NOMO-1 treated with dmso at 0.1 percent for 144 hours (cell line): ENCODE measurements at regions not wholly inside any gene's neighbourhood (a gene's known extent, or its start where the extent isn't known, plus 50 kb on each side); places are given as distances from the start of the nearest gene placed in this dataset.

Source experiments
- DNase-seq: peaks from one replicate; lab custom pipeline; 2025; ENCODE audit not compliant: unreplicated experiment; lab: John Stamatoyannopoulos, UW

GRCh38 chr1:5108740-5109139, 454.3 kb downstream of the AJAP1 start:
- DNase-seq, result no peak

DNA sequence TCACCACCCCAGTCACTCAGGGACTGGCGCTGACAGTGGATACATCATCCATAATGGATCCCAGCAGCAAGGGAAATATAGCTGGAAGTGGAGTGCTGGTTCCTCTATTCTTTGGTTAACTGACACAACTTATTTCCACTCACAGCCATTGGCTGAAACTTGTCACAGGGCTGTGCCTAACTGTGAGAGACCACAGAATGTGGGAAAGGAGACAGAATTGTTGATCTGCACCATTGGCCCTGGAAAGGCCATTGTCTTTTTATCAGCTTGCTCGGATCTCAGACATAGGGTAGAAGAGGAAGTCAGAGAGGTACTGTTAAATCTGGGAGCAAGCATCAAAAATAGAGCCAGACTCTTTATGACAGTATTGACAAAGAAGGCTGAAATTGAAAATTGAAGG, 451.3 kb downstream of the AJAP1 start:
- DNase-seq, result no peak

GRCh38 chr1:5099558-5099957, 445.1 kb downstream of the AJAP1 start:
- DNase-seq, result no peak

- no peak for DNase-seq
These were observed 444.6 kb downstream of the AJAP1 start for GRCh38 chr1:5098981-5099385.

GRCh38 chr1:5093042-5093441, 438.6 kb downstream of the AJAP1 start:
- no peak for DNase-seq

GRCh38 chr1:5084676-5085075, 430.3 kb downstream of the AJAP1 start:
- DNase-seq, result no peak

DNA sequence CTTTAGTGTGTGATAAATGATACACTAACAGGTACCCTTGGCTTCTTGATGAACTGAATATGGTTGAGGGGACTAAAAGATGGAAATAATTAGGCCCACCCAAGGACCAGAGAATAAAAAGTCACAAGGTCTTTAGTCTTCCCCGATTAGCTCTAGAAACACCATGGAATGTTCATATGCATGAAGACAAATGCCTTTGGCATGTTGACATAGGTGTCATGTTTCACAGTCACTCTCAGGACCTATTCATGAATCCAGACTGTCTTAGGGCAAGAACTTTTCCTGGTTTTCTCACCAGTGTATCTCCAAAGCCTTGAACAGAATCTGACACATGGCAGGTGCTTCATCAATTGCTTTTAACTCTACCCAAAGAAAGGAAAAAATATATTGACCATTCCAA, 412.8 kb downstream of the AJAP1 start:
- no peak for DNase-seq

- no peak for DNase-seq
These were observed 399.3 kb downstream of the AJAP1 start for GRCh38 chr1:5053744-5054143.

DNA sequence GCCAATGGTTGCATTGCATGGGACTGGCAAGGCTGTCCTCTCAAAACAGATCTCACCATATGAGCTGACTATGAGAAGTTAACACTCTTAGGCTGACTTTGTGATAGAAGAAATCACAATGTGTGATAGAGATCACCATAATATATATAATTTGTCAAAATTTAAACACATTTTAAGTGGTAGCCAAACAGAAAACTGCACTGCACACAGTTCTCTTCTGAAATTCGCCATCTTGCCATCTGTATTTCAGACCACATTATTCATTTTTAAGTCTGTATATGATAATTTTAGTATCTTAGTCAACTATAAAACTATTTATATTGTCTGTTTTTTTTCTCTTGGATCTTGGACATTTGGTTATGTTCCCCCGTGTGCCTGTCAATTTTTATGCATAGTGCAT, 374.7 kb downstream of the AJAP1 start:
- DNase-seq, result no peak

DNA sequence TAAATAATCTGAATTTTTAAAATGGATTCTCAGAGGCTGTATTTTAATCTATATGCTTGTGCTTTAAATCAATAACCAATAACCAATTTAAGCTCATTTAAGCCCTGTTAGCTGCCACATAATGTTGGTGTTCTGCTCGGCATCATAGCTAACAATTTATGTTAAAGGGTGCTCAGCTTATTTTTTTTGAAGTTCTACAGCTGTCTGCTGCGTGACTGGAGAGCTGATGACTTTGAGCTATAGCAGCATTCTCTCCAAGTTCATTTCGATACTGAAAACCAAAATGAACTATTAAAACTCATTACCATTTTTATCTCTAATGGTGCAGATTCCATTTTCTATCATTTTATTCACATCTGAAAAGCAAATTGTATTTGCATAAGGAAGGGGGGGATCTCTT, 357.8 kb downstream of the AJAP1 start:
- no peak for DNase-seq

GRCh38 chr1:5010656-5011055, 356.2 kb downstream of the AJAP1 start:
- DNase-seq, result no peak

DNA sequence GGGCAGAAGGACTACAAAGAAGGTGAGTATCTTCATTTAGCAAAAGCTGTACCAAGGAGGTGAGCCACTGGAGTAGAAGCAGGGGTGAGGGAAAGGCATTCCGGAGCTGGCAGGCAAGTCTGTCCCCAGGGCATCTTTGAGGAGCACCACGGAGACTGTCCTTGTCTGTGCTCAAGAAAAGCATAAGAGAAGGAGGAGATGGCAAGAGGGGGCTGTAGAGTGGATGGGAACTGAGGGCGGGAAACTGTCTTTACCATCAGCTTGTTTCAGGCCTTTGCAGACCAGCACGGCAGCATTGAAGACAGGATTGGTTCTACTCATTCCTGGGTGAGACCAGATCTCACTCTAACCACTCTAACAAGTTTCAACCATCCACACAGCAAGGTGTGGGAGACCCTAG, 355.8 kb downstream of the AJAP1 start:
- DNase-seq, result no peak

DNA sequence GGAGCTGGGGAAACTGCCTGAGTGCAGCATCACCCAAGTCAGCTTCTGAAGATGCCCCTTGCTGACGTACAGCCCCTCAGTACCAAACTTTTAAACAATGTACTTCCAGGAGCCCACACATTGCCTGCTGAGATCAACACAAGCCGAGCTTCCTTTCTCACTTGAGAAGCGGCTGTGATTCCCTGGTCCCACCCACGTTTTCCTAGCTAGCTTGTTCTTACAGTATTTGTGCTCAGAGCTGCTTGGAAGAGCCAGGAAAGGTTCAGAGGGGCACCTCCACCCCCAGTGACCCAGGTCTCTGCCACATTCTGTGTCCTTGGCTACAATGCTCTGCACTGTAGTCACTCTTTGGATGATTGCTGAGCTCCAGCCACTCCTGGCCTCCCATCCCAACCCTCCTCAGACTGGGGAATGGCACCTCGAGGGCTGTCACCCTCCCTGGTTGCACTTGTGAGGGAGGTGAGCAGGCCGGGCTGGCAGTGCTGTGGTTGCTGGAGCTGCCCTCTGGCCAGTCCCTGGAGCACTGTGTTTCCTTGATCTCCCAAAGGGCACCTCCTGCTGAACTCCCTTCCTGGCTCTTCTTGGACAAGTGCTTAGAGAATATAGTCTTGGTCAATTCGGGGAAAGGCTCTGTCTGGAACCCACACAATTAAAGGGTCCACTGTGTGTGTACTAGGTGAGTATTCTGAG, 355.1 kb downstream of the AJAP1 start:
- no peak for DNase-seq

- DNase-seq, result no peak
These were observed 350.8 kb downstream of the AJAP1 start for GRCh38 chr1:5005171-5005570.

DNA sequence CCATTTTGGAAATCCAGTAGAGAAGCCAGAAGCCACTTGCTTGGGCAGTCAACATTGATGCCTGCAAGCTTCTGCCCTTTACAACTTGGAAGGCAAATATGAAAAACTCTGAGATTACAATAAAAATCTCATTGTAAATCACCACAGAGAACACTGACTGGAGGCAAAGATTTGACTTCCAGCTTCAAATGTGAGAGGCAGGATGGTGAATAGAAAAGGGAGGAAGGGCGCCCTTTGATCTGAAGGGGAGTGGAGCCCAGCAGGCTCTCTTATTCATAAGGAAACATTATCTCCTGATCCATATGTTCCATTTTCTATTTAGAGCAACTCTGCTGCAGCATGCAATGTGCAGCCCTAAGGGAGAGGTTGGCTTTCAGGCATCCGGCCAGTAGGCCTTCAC, 348.3 kb downstream of the AJAP1 start:
- no peak for DNase-seq

- no peak for DNase-seq
These were observed 347.1 kb downstream of the AJAP1 start for GRCh38 chr1:5001466-5001865.

GRCh38 chr1:4986306-4986705, 331.9 kb downstream of the AJAP1 start:
- no peak for DNase-seq

DNA sequence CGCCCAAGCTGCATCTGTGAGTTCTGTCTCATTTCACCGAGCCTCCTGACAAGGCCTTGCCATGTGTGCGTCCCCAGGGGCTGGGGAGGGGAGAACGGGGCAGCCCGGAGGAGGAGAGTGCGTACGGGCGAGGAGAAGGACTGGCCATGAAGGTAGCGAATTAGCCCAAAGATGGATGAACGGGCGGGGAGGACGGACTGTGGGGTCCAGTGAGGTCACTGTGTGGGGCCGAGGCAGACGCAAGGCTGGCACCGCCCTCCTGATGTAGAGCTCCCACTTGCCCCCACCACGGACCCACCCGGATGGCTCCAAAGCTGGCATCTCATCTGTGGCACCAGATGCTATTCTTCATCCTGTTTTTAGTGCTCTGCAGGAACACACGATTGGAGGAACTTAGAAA, 330.4 kb downstream of the AJAP1 start:
- no peak for DNase-seq

GRCh38 chr1:4980211-4980610, 325.8 kb downstream of the AJAP1 start:
- no peak for DNase-seq

DNA sequence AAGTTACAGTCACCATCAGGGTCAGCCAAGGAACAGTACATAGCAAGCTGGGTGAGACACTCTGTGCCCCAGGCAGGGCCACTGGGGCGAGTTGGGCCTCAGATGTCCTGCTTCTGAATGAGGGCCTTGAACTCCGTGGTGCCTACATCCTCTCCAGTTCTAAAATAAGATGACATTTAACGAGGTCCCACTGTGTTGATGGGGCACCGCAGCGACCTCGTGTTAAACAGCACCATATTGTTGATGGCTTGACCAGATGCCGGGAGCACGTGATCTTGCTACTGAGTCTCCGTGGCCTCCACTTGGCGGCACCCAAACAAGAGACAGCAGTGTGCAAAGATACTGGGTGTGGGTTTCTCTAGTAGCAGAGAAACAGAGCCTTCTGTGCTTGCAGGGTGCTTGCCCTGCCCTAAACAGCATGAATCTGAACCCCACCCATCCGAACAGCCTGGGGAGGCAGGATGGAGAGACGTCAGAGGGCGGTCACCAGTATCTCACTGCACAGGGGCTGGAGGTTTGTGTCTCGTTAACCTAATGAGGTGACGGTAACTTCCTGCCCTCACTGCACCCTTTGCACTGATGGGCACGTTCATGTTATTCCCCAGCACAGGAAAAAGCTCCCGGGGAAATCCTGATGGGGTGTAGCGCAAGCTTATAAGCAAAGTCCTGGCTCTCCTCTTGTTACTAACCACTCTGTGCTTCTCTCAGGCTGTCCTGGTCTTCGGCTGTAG, 324.4 kb downstream of the AJAP1 start:
- DNase-seq, result no peak

- DNase-seq, result no peak
These were observed 323.3 kb downstream of the AJAP1 start for GRCh38 chr1:4977701-4978100.

DNA sequence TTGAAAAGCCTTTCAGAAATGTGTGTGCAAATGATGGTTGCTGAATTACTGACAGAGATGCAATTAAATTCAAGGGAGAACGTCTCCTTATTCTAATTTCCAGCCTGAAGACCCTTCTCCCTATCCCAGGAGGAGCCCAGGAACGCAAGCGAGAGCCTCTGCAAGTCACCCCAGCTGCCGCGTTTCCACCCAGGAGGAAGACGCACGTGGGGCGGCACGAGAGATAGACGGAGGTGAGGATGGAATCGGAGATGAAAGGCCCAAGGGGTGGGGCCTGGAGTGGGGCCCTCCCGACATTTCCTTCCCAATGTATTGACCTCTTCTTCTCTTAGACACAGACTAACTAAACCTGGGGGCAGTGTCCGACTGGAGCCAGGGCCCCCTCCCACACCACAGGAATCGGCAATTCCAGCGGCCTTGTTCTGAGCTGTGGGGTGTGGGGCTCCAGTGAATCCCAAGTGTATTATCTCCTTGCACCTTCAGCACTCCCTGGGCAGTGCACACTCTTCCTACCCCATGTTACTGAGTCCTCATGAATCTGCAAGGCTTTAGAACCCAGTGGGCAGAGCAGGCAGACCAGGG, 322.5 kb downstream of the AJAP1 start:
- no peak for DNase-seq
